ENCODE measurements at regions not wholly inside any gene's neighbourhood (a gene's known extent, or its start where the extent isn't known, plus 50 kb on each side); places are given as distances from the start of the nearest gene placed in this dataset.

GRCh38 chr7:54345746-54346145 lies 196.4 kb upstream of the VSTM2A start:
- TF ChIP-seq ZNF274 (IDR thresholded peaks at IDR 0.05; ENCODE audit: low read depth, low read length), result no peak
- no peak for TF ChIP-seq YY1 (IDR thresholded peaks at IDR 0.05; ENCODE audit: insufficient read depth, insufficient read length)

Measured in NT2/D1 (cell line).